Peyer's patch (tissue), 4 donors: ENCODE measurements at regions not wholly inside any gene's neighbourhood (a gene's known extent, or its start where the extent isn't known, plus 50 kb on each side); places are given as distances from the start of the nearest gene placed in this dataset.

Experiments
- POLR2A ChIP-seq, 2 donors: fragments of 450-650 bp; IDR thresholded peaks; one replicate each; pipeline ENCODE4 v1.5.1; 2017; ENCODE audit warnings: antibody characterized with exemption in 2 of 2, mild to moderate bottlenecking in 2 of 2, moderate library complexity in 2 of 2
- TF ChIP-seq, protein P1 (sequence below), 6 experiments: fragments of 450-650 bp in 4 of 6; fragments of 200-600 bp in 2 of 6; sonication (generic) in 1 of 6; IDR thresholded peaks; one replicate each; pipeline ENCODE4 v1.5.1; 2017 to 2019; ENCODE audit warnings: antibody characterized with exemption in 6 of 6, mild to moderate bottlenecking in 3 of 6, moderate library complexity in 1 of 6

GRCh38 chr14:39593377-39593776 lies 161.1 kb upstream of the FBXO33 start:
- TF ChIP-seq, protein P1, sequence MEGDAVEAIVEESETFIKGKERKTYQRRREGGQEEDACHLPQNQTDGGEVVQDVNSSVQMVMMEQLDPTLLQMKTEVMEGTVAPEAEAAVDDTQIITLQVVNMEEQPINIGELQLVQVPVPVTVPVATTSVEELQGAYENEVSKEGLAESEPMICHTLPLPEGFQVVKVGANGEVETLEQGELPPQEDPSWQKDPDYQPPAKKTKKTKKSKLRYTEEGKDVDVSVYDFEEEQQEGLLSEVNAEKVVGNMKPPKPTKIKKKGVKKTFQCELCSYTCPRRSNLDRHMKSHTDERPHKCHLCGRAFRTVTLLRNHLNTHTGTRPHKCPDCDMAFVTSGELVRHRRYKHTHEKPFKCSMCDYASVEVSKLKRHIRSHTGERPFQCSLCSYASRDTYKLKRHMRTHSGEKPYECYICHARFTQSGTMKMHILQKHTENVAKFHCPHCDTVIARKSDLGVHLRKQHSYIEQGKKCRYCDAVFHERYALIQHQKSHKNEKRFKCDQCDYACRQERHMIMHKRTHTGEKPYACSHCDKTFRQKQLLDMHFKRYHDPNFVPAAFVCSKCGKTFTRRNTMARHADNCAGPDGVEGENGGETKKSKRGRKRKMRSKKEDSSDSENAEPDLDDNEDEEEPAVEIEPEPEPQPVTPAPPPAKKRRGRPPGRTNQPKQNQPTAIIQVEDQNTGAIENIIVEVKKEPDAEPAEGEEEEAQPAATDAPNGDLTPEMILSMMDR (IDR thresholded peaks at IDR 0.05): no peak
- TF ChIP-seq POLR2A (IDR thresholded peaks at IDR 0.05): no peak
